Karpas-422 (cell line): ENCODE measurements at regions not wholly inside any gene's neighbourhood (a gene's known extent, or its start where the extent isn't known, plus 50 kb on each side); places are given as distances from the start of the nearest gene placed in this dataset.

Experiments used
- DNase-seq: peaks from one replicate; pipeline ENCODE4 v3.0.0-alpha.2; 2015
- H2AFZ ChIP-seq: fragments of 200-600 bp; sonication (generic); 2 replicates; pipeline ENCODE4 v1.6.1; 2014; ENCODE audit warnings: antibody characterized with exemption, low read length, mixed read lengths
- H3K27ac ChIP-seq: fragments of 200-600 bp; sonication (generic); 2 replicates; pipeline ENCODE4 v1.5.1; 2014; ENCODE audit warnings: mild to moderate bottlenecking, low read length, moderate library complexity
- H3K27me3 ChIP-seq: fragments of 200-600 bp; sonication (generic); 2 replicates; pipeline ENCODE4 v1.6.1; 2014; ENCODE audit warnings: low read length, mixed read lengths
- H3K36me3 ChIP-seq: fragments of 200-600 bp; sonication (generic); 2 replicates; pipeline ENCODE4 v1.6.1; 2014; ENCODE audit warnings: low read length, mixed read lengths; ENCODE audit not compliant: insufficient read depth
- H3K4me1 ChIP-seq: fragments of 200-600 bp; sonication (generic); 2 replicates; pipeline ENCODE4 v1.6.1; 2014; ENCODE audit warnings: mild to moderate bottlenecking, low read length, mixed read lengths
- H3K4me2 ChIP-seq: fragments of 200-600 bp; sonication (generic); 2 replicates; pipeline ENCODE4 v1.6.1; 2014; ENCODE audit warnings: low read length, low read depth, mild to moderate bottlenecking; ENCODE audit not compliant: poor library complexity, severe bottlenecking
- H3K4me3 ChIP-seq: fragments of 200-600 bp; sonication (generic); 2 replicates; pipeline ENCODE4 v1.5.1; 2014; ENCODE audit warnings: mild to moderate bottlenecking, antibody characterized with exemption, low read length, mixed read lengths
- H3K79me2 ChIP-seq: fragments of 200-600 bp; sonication (generic); 2 replicates; pipeline ENCODE4 v1.6.1; 2014; ENCODE audit warnings: mild to moderate bottlenecking, low read length, mixed read lengths
- H3K9ac ChIP-seq: fragments of 200-600 bp; sonication (generic); 2 replicates; pipeline ENCODE4 v1.6.0; 2014; ENCODE audit warnings: low read length
- H3K9me2 ChIP-seq: fragments of 200-600 bp; sonication (generic), shearing (Covaris generic); replicated peaks from 2 replicates; pipeline ENCODE4 v1.6.0; 2014; ENCODE audit warnings: mild to moderate bottlenecking, low read length, moderate library complexity; ENCODE audit not compliant: insufficient read depth
- H3K9me3 ChIP-seq: fragments of 300-700, 200-600 bp; sonication (generic); 2 replicates; pipeline ENCODE4 v1.6.1; 2014; ENCODE audit warnings: low read length, mixed read lengths
- H4K20me1 ChIP-seq: fragments of 200-600 bp; sonication (generic); 2 replicates; pipeline ENCODE4 v1.6.1; 2014; ENCODE audit warnings: mild to moderate bottlenecking, antibody characterized with exemption, low read length, low read depth; ENCODE audit not compliant: insufficient read depth

- Histone ChIP-seq H3K79me2 (no peaks in the 10 kb centered on the region), H4K20me1 (no peaks in the 10 kb centered on the region), H3K4me3 (no peak overlapping the region), H3K27me3 (no peaks in the 10 kb centered on the region), H3K9me2 (no peaks in the 10 kb centered on the region), H3K9ac (no peak overlapping the region), H3K27ac (no peak overlapping the region), H3K36me3 (no peaks in the 10 kb centered on the region), H2AFZ (no peak overlapping the region), H3K9me3 (peaks cover 4% of the 10 kb centered on the region; the same call in 1 of the 2 replicates), H3K4me2 (no peak overlapping the region), H3K4me1 (no peaks in the 10 kb centered on the region)
- no peak for DNase-seq
These were observed 526.0 kb downstream of the MTRR start for GRCh38 chr5:8394965-8395364.

- H3K4me2 ChIP-seq, result no peak overlapping the region
- no peaks in the 10 kb centered on the region for H3K9me2 ChIP-seq
- 0 out of 2 replicates have a peak, but pooled peaks cover 4% of the 10 kb centered on the region for H3K9me3 ChIP-seq
- no peaks in the 10 kb centered on the region for H3K27me3 ChIP-seq
- DNase-seq, result no peak
- H2AFZ ChIP-seq, result no peak overlapping the region
- H3K36me3 ChIP-seq, result no peaks in the 10 kb centered on the region
- H3K79me2 ChIP-seq, result no peaks in the 10 kb centered on the region
- no peak overlapping the region for H3K27ac ChIP-seq
- H4K20me1 ChIP-seq, result no peaks in the 10 kb centered on the region
- H3K4me3 ChIP-seq, result no peak overlapping the region
- H3K4me1 ChIP-seq, result no peaks in the 10 kb centered on the region
- H3K9ac ChIP-seq, result no peak overlapping the region
These were observed 527.3 kb downstream of the MTRR start for GRCh38 chr5:8396246-8396645.

DNA sequence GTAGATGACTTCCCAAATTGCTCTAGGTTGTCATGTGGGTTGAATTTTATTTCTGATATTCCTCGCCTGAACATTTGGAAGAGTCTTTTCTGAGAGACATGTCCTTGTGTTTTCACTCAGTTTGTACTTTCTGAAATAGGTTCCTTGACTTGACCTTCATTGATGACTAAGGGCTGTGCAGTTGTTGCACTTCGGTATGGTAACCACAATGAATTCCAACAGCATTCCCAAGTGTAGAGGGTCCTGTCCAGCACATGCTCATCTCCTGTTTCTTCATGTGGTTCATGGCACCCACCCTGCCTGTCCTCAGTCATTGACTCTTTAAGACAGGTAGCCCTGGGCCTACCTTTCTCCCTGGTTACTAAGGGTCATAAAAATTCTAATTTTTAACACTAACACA lies 527.8 kb downstream of the MTRR start:
- H3K4me3 ChIP-seq, result no peak overlapping the region
- no peak overlapping the region for H2AFZ ChIP-seq
- DNase-seq, result no peak
- no peaks in the 10 kb centered on the region for H3K4me1 ChIP-seq
- H3K36me3 ChIP-seq, result no peaks in the 10 kb centered on the region
- H3K27ac ChIP-seq, result no peak overlapping the region
- H3K9me3 ChIP-seq, result 0 out of 2 replicates have a peak, but pooled peaks cover 4% of the 10 kb centered on the region
- no peaks in the 10 kb centered on the region for H3K27me3 ChIP-seq
- H3K79me2 ChIP-seq, result no peaks in the 10 kb centered on the region
- H3K9ac ChIP-seq, result no peak overlapping the region
- no peaks in the 10 kb centered on the region for H3K9me2 ChIP-seq
- no peak overlapping the region for H3K4me2 ChIP-seq
- no peaks in the 10 kb centered on the region for H4K20me1 ChIP-seq

- H3K27ac ChIP-seq, result no peak overlapping the region
- no peak overlapping the region for H2AFZ ChIP-seq
- no peak overlapping the region for H3K4me3 ChIP-seq
- H3K4me1 ChIP-seq, result no peaks in the 10 kb centered on the region
- no peak for DNase-seq
- no peaks in the 10 kb centered on the region for H3K27me3 ChIP-seq
- no peaks in the 10 kb centered on the region for H4K20me1 ChIP-seq
- no peaks in the 10 kb centered on the region for H3K79me2 ChIP-seq
- H3K36me3 ChIP-seq, result no peaks in the 10 kb centered on the region
- H3K4me2 ChIP-seq, result no peak overlapping the region
- H3K9me3 ChIP-seq, result 0 out of 2 replicates have a peak, but pooled peaks cover 4% of the 10 kb centered on the region
- H3K9ac ChIP-seq, result no peak overlapping the region
- no peaks in the 10 kb centered on the region for H3K9me2 ChIP-seq
These were observed 530.5 kb downstream of the MTRR start for GRCh38 chr5:8399471-8399870.

- H3K4me2 ChIP-seq, result no peak overlapping the region
- DNase-seq, result no peak
- no peak overlapping the region for H3K27ac ChIP-seq
- no peaks in the 10 kb centered on the region for H3K36me3 ChIP-seq
- no peaks in the 10 kb centered on the region for H3K9me3 ChIP-seq
- H3K9ac ChIP-seq, result no peak overlapping the region
- H3K4me1 ChIP-seq, result no peaks in the 10 kb centered on the region
- H3K9me2 ChIP-seq, result no peaks in the 10 kb centered on the region
- no peaks in the 10 kb centered on the region for H3K79me2 ChIP-seq
- H3K27me3 ChIP-seq, result no peaks in the 10 kb centered on the region
- no peak overlapping the region for H3K4me3 ChIP-seq
- no peak overlapping the region for H2AFZ ChIP-seq
- no peaks in the 10 kb centered on the region for H4K20me1 ChIP-seq
These were observed 539.3 kb downstream of the MTRR start for GRCh38 chr5:8408258-8408657.

DNA sequence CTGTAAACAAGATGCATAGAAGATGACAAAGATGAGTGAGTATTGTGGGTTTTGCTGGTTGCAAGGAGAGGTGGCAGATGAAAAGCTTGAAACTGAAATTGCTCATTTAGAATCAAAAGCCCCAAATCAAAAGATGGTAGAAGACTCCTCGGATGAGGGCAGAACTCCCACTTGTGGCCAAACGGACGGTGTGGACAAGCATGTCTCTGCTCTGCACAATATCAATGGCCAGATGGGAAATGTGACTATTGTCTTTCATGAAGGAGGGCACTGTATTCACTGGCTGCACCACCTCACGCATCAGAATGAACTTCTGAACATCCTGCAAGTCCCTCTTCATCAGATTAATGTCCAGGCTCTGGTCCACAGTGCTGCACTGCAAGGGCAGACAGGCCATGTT lies 541.7 kb downstream of the MTRR start:
- H3K4me3 ChIP-seq, result no peak overlapping the region
- H3K9me3 ChIP-seq, result no peaks in the 10 kb centered on the region
- no peaks in the 10 kb centered on the region for H3K4me1 ChIP-seq
- no peaks in the 10 kb centered on the region for H3K36me3 ChIP-seq
- no peaks in the 10 kb centered on the region for H4K20me1 ChIP-seq
- H3K9me2 ChIP-seq, result no peaks in the 10 kb centered on the region
- no peaks in the 10 kb centered on the region for H3K27me3 ChIP-seq
- H3K27ac ChIP-seq, result no peak overlapping the region
- H3K79me2 ChIP-seq, result no peaks in the 10 kb centered on the region
- DNase-seq, result no peak
- no peak overlapping the region for H3K4me2 ChIP-seq
- H3K9ac ChIP-seq, result no peak overlapping the region
- no peak overlapping the region for H2AFZ ChIP-seq

DNA sequence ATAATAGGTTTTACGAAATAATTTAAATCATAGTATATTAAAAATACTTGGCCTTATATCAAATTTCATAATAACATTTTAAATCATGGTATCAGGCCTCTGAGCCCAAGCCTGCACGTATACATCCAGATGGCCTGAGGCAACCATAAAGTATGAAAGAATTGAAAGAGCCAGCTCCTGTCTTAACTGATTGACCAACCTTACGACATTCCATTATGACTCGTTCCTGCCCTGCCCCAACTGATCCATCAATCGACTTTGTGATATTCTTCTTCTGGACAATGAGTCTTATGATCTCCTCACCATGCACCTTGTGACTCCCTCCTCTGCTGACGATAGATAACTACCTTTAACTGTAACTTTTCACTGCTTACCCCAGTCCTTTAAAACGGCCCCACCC lies 545.0 kb downstream of the MTRR start:
- no peaks in the 10 kb centered on the region for H3K36me3 ChIP-seq
- no peak overlapping the region for H2AFZ ChIP-seq
- no peak overlapping the region for H3K9ac ChIP-seq
- H3K9me3 ChIP-seq, result no peaks in the 10 kb centered on the region
- H3K9me2 ChIP-seq, result no peaks in the 10 kb centered on the region
- H3K4me1 ChIP-seq, result no peaks in the 10 kb centered on the region
- H3K27me3 ChIP-seq, result no peaks in the 10 kb centered on the region
- H4K20me1 ChIP-seq, result no peaks in the 10 kb centered on the region
- no peak overlapping the region for H3K4me3 ChIP-seq
- no peak for DNase-seq
- no peak overlapping the region for H3K4me2 ChIP-seq
- no peak overlapping the region for H3K27ac ChIP-seq
- H3K79me2 ChIP-seq, result no peaks in the 10 kb centered on the region

DNA sequence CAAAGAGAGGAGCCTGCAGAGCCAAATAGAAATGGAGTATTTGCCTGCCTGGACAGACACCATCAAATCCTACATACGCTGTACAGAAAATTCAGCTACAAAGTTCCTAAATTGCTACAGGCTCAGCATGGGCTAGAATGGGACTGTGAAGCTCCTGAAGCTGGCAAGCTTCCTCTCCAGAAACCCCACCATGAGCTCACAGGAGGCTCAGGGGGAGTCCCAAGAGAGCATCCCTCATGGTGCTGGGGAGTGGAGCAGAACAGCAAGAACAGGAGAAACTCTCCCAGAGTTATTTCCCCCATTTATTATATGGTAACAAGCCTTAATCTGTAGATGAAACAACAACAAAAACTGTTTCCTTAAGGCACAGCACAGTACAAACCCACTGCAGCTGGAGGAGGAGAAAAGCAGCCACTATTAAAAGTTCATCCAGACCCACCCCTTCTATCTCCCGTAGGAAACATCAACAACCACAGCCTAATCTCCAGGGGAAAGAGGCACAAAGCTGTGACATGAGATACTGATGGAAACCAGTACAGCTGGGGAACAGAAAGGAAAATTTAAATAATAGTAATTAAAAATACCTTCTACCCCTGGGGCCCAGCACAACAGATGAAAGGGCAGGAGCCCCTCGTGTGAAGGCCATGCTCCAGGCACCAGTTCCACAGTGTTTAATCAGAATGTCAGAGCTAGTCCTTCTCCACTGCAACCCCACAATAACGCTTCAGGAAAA lies 548.5 kb downstream of the MTRR start:
- H3K4me1 ChIP-seq, result no peaks in the 10 kb centered on the region
- no peak overlapping the region for H3K4me2 ChIP-seq
- H2AFZ ChIP-seq, result no peak overlapping the region
- no peaks in the 10 kb centered on the region; the same call in 1 of the 2 replicates for H3K9me2 ChIP-seq
- H4K20me1 ChIP-seq, result no peaks in the 10 kb centered on the region
- H3K27me3 ChIP-seq, result no peaks in the 10 kb centered on the region
- H3K27ac ChIP-seq, result no peak overlapping the region
- H3K9ac ChIP-seq, result no peak overlapping the region
- H3K9me3 ChIP-seq, result no peaks in the 10 kb centered on the region
- no peaks in the 10 kb centered on the region for H3K79me2 ChIP-seq
- H3K4me3 ChIP-seq, result no peak overlapping the region
- no peak for DNase-seq
- no peaks in the 10 kb centered on the region for H3K36me3 ChIP-seq
